Liver (tissue), 8 donors: ENCODE measurements at regions not wholly inside any gene's neighbourhood (a gene's known extent, or its start where the extent isn't known, plus 50 kb on each side); places are given as distances from the start of the nearest gene placed in this dataset.

Experiments
- DNase-seq: peaks from one replicate; pipeline ENCODE4 v3.0.0-alpha.2; 2017; ENCODE audit warnings: low spot score
- H3K27ac ChIP-seq, 2 donors: one replicate each; pipeline ENCODE4 v1.7.0; 2013; ENCODE audit warnings: inconsistent platforms in 2 of 2, low read length in 2 of 2, control low read depth in 1 of 2, low read depth in 1 of 2, mild to moderate bottlenecking in 1 of 2
- H3K27me3 ChIP-seq, 4 donors: one replicate each; pipeline versions ENCODE4 v1.6.1 to v1.7.0; 2013; ENCODE audit warnings: low read length in 3 of 4, inconsistent platforms in 1 of 4, mild to moderate bottlenecking in 1 of 4, moderate library complexity in 1 of 4; ENCODE audit not compliant: control insufficient read depth in 4 of 4, insufficient read depth in 4 of 4
- H3K36me3 ChIP-seq, 4 donors: one replicate each; pipeline versions ENCODE4 v1.6.1 to v1.7.0; 2013; ENCODE audit warnings: low read length in 3 of 4, mild to moderate bottlenecking in 3 of 4, low read depth in 1 of 4, moderate library complexity in 1 of 4; ENCODE audit not compliant: control insufficient read depth in 4 of 4, insufficient read depth in 3 of 4
- H3K4me1 ChIP-seq, 4 donors: one replicate each; pipeline versions ENCODE4 v1.6.1 to v1.7.0; 2013; ENCODE audit warnings: low read length in 3 of 4, mild to moderate bottlenecking in 3 of 4, moderate library complexity in 1 of 4; ENCODE audit not compliant: control insufficient read depth in 4 of 4, insufficient read depth in 4 of 4
- H3K4me3 ChIP-seq, 3 donors: one replicate each; pipeline versions ENCODE4 v1.6.1 to v1.7.0; 2013; ENCODE audit warnings: low read length in 3 of 3, control low read depth in 1 of 3, low read depth in 1 of 3, mild to moderate bottlenecking in 1 of 3
- H3K9ac ChIP-seq, 2 donors: one replicate each; pipeline ENCODE4 v1.7.0; 2013; ENCODE audit warnings: low read length in 2 of 2, mild to moderate bottlenecking in 2 of 2, moderate library complexity in 2 of 2, control low read depth in 1 of 2, low read depth in 1 of 2
- H3K9me3 ChIP-seq, 4 donors: one replicate each; pipeline versions ENCODE4 v1.6.1 to v1.7.0; 2013; ENCODE audit warnings: low read length in 3 of 4; ENCODE audit not compliant: control insufficient read depth in 4 of 4
- CTCF ChIP-seq: fragments of 150-350 bp; IDR thresholded peaks from 2 replicates; pipeline ENCODE4 v1.5.1; 2017; ENCODE audit warnings: improper control_type of control experiment, low read depth, low read length; ENCODE audit not compliant: missing input control
- EGR1 ChIP-seq, 2 donors: IDR thresholded peaks; 2 replicates each; pipeline ENCODE4 v1.6.1; 2016 to 2018; ENCODE audit warnings: antibody characterized with exemption in 2 of 2, low read depth in 2 of 2
- FOXA1 ChIP-seq: IDR thresholded peaks from 2 replicates; pipeline ENCODE4 v1.6.1; 2016; ENCODE audit warnings: antibody characterized with exemption
- FOXA2 ChIP-seq: IDR thresholded peaks from 2 replicates; pipeline ENCODE4 v1.6.1; 2016; ENCODE audit warnings: antibody characterized with exemption
- GABPA ChIP-seq, 2 donors: IDR thresholded peaks in 1 of 2; conservative IDR thresholded peaks in 1 of 2; 2 replicates each; pipeline ENCODE4 v1.6.1; 2016; ENCODE audit warnings: antibody characterized with exemption in 2 of 2, mild to moderate bottlenecking in 1 of 2, moderate library complexity in 1 of 2
- HNF4A ChIP-seq, 2 donors: conservative IDR thresholded peaks; 2 replicates each; pipeline ENCODE4 v1.6.1; 2016; ENCODE audit warnings: antibody characterized with exemption in 2 of 2, mild to moderate bottlenecking in 2 of 2
- HNF4G ChIP-seq: IDR thresholded peaks from 2 replicates; pipeline ENCODE4 v1.6.1; 2016; ENCODE audit warnings: antibody characterized with exemption
- JUND ChIP-seq, 2 donors: IDR thresholded peaks; 2 replicates each; pipeline ENCODE4 v1.6.1; 2016; ENCODE audit warnings: antibody characterized with exemption in 2 of 2
- NR2F2 ChIP-seq: IDR thresholded peaks from 2 replicates; pipeline ENCODE4 v1.6.1; 2016; ENCODE audit warnings: antibody characterized with exemption
- RAD21 ChIP-seq, 2 donors: IDR thresholded peaks; 2 replicates each; pipeline ENCODE4 v1.6.1; 2016; ENCODE audit warnings: antibody characterized with exemption in 2 of 2, mild to moderate bottlenecking in 2 of 2
- REST ChIP-seq: IDR thresholded peaks from 2 replicates; pipeline ENCODE4 v1.6.1; 2016; ENCODE audit warnings: antibody characterized with exemption, mild to moderate bottlenecking
- RXRA ChIP-seq, 2 donors: IDR thresholded peaks; 2 replicates each; pipeline ENCODE4 v1.6.1; 2017 to 2018; ENCODE audit warnings: antibody characterized with exemption in 2 of 2, mild to moderate bottlenecking in 1 of 2
- SP1 ChIP-seq: IDR thresholded peaks from 2 replicates; pipeline ENCODE4 v1.6.1; 2018; ENCODE audit warnings: antibody characterized with exemption, mild to moderate bottlenecking
- TAF1 ChIP-seq: conservative IDR thresholded peaks from 2 replicates; pipeline ENCODE4 v1.6.1; 2016; ENCODE audit warnings: antibody characterized with exemption, mild to moderate bottlenecking
- YY1 ChIP-seq: IDR thresholded peaks from 2 replicates; pipeline ENCODE4 v1.6.1; 2016; ENCODE audit warnings: antibody characterized with exemption, mild to moderate bottlenecking
- ZBTB33 ChIP-seq: IDR thresholded peaks from 2 replicates; pipeline ENCODE4 v1.6.1; 2016; ENCODE audit warnings: antibody characterized with exemption
- WGBS: extraction: QIAGEN DNeasy Blood & Tissue Kit; methylation state at CpG from one replicate; pipeline ENCODE4 v1.1.7; 2013; 5-methylcytosine and 5-hydroxymethylcytosine counted together
- TF ChIP-seq, protein P1 (sequence below): IDR thresholded peaks from 2 replicates; pipeline ENCODE4 v1.6.1; 2016; ENCODE audit warnings: antibody characterized with exemption
- TF ChIP-seq, protein P2 (sequence below): IDR thresholded peaks from 2 replicates; pipeline ENCODE4 v1.6.1; 2016; ENCODE audit warnings: antibody characterized with exemption
- donor health status: healthy.
- donor health status: healthy.
- donor health status: healthy.
- donor health status: healthy.
- donor health status: healthy.

DNA sequence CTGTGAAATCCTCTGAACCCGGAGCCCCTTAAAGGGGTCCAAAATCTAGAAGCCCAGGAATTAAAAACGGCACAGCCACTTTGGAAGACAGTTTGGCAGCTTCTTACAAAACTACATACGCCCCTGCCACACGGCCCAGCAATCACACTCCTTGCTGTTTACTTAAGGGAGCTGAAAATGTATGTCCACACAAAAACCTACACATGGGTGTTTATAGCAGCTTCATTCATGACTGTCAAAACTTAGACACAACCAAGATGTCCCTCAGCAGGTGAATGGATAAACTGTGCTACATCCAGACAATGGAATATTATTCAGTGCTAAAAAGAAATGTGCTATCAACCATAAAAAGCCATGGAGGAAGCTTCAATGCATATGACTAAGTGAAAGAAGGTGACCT, 162.5 kb downstream of the NUP210 start:
- TF ChIP-seq CTCF (no peak), ZBTB33 (no peak), NR2F2 (no peak), REST (no peak), TAF1 (no peak), HNF4G (no peak), EGR1 (IDR thresholded peaks at IDR 0.05; ENCODE audit: low read depth in 2 of 2) (no peak)
- TF ChIP-seq, protein P1, sequence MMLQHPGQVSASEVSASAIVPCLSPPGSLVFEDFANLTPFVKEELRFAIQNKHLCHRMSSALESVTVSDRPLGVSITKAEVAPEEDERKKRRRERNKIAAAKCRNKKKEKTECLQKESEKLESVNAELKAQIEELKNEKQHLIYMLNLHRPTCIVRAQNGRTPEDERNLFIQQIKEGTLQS = no peak
- TF ChIP-seq, protein P2, sequence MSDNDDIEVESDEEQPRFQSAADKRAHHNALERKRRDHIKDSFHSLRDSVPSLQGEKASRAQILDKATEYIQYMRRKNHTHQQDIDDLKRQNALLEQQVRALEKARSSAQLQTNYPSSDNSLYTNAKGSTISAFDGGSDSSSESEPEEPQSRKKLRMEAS = no peak
- DNase-seq = no peak
- no peak overlapping the region for H3K9ac ChIP-seq
- no peaks in the 10 kb centered on the region for H3K36me3 ChIP-seq
- no peaks in the 10 kb centered on the region for H3K27me3 ChIP-seq
- peaks cover 32 to 57% (median 46%) of the 10 kb centered on the region in 4 donors for H3K4me1 ChIP-seq
- H3K27ac ChIP-seq = no peak overlapping the region
- H3K4me3 ChIP-seq = no peak overlapping the region
- H3K9me3 ChIP-seq = no peaks in the 10 kb centered on the region
- WGBS = 78% methylated on average over 4 of the region's 4 CpGs

- peaks cover 33 to 56% (median 50%) of the 10 kb centered on the region in 4 donors for H3K4me1 ChIP-seq
- 93% methylated on average over 8 of the region's 8 CpGs for WGBS
Measured at GRCh38 chr3:13256845-13257244, 163.3 kb downstream of the NUP210 start.

More at GRCh38 chr3:13256845-13257244, 163.3 kb downstream of the NUP210 start:
- H3K27me3 ChIP-seq = no peaks in the 10 kb centered on the region
- no peak overlapping the region for H3K9ac ChIP-seq
- H3K9me3 ChIP-seq = no peaks in the 10 kb centered on the region
- no peak overlapping the region for H3K27ac ChIP-seq
- no peaks in the 10 kb centered on the region for H3K36me3 ChIP-seq
- H3K4me3 ChIP-seq = no peak overlapping the region
- no peak for DNase-seq
- TF ChIP-seq HNF4G (no peak), JUND (IDR thresholded peaks at IDR 0.05) (no peak), FOXA1 (no peak), ZBTB33 (no peak), SP1 (no peak), FOXA2 (no peak), YY1 (no peak), RXRA (IDR thresholded peaks at IDR 0.05) (no peak), GABPA (IDR thresholded peaks at IDR 0.05 in 1 of 2, conservative IDR thresholded peaks at IDR 0.05 in 1 of 2) (no peak), RAD21 (IDR thresholded peaks at IDR 0.05) (no peak), NR2F2 (no peak), TAF1 (no peak), HNF4A (conservative IDR thresholded peaks at IDR 0.05) (no peak), REST (no peak)
- TF ChIP-seq, protein P1 = no peak
- TF ChIP-seq, protein P2 = no peak
